HG03159 (cell line): ENCODE measurements at regions not wholly inside any gene's neighbourhood (a gene's known extent, or its start where the extent isn't known, plus 50 kb on each side); places are given as distances from the start of the nearest gene placed in this dataset.

Experiments used
- ATAC-seq: cut with Tn5 transposase; IDR thresholded peaks from one replicate; pipeline ENCODE4 v1.9.1; 2021; ENCODE audit warnings: mild to moderate bottlenecking, moderate library complexity; ENCODE audit not compliant: unreplicated experiment

DNA sequence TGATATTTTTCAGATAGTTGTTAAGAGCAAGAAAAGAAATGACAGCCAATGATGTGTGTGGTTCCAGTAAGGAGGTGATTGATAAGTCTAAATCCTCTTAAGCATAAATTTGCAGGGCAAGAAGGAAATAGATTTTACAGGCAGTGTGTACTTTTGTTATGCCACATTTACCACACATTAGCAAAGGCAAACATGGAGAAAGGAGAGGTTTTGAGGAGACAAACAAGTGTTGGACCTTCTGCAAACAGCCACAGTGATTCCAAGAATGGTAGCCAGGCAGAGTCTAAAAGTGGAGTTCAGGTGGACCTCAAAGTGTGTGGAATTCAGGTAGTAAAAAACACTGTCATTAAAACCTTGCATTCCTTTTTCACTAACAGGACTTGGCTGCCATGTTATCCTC is 295.9 kb upstream of the ITGA1 start:
- ATAC-seq: no peak

DNA sequence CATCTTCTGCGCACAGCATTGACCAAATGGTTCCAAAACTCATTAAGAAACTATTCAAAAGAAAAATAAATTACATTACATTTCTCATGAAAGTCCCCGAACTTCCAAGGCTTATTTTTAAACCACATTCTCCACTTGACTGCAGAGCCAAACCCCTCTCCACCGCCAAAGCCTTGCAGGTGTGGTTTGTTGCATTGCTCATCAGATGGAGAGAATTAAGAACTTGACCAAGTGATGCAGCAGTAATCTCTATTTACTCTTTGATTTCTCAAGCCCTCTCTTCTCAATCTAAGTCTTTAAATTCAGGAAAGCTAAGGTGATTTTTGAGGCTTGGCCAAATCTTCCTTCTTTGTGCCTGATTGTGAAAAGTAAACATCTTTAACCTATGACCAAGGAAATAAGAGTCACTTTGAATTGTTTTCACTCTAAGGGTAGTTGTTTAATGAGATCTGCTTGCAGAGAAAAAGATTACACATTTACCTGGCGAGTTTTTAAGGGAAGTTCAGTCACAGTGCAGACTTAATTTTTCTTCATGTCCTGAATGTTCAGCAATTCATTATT is 290.5 kb upstream of the ITGA1 start:
- no peak for ATAC-seq

GRCh38 chr5:52498607-52499006 is 289.1 kb upstream of the ITGA1 start:
- no peak for ATAC-seq

DNA sequence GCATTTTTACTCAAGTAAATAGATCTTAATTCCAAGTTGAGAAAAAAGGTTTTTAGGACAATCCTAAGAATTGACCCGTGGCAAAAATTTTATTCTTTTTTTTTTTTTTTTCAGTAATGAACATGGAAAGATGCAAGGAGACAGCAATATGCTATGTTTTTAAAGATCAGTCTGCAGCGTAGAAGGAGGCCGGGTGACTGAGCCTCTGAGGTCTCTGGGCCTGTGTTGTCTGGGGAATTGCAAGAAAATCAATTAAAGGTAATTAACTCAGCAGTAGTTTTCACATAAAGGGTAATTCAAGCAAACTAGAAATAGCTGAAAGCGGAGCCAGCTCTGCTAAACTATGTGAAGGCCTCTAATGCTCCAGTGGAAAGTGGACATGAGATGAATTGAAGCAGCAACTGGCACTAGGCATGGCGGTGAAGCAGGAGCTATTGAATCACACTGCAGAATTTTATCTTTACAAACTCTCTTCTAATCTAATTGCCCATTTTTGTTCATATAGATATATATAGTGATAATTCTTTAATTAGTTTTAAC is 285.2 kb upstream of the ITGA1 start:
- no peak for ATAC-seq

- no peak for ATAC-seq
Observed at GRCh38 chr5:52504584-52505240, 283.0 kb upstream of the ITGA1 start.

DNA sequence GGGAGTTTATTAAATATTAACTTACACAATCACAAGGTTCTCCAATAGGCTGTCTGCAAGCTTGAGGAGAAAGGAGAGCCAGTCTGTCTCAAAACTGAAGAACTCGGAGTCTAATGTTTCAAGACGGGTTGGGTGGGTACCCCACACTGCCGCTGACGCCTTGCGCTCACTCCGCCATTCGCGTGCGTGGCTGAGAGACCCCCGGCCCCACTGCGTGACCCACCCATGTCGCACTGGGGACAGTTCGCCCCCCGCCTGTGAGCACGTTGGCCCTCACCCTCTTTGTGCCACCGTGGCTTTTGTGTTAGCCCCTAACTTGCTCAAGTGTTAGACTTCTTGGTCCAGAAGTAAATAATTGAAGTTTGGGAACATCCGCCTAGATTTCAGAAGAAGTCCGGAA is 270.0 kb upstream of the ITGA1 start:
- no peak for ATAC-seq

- no peak for ATAC-seq
Observed at GRCh38 chr5:52520171-52520570, 267.5 kb upstream of the ITGA1 start.

DNA sequence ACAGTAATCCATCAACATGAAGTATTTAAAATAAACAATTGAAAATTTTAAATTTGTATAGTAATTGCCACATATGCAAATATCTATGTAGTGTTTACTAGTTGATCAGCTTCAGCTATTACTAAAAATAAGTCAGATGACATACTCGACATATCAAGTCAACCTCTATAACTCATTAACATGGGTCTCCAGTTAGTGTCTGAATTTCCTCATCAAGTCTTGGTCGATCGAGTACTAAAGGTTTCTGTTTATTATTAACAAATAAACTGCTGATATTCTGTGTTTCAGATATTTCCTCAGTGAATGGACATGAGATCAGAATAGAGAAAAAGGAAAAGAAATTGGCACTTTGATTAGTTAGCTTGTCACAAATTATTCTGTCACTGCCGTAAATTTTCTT is 266.5 kb upstream of the ITGA1 start:
- no peak for ATAC-seq

DNA sequence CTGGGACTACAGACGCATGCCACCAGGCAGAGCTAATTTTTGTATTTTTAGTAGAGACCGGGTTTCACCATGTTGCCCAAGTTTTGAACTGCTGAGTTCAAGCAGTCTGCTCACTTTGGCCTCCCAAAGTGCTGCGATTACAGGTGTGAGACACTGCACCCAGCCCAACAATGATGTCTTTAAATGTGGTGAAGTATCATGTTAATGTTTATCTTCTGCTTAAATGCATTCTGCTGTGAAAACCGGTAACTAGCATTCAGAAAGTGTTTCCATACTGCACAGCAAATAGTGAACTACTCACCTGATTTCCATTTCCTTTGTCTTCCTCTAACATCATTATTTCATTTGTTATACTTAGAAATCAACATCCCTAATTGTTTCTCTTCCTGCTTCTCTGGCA is 264.0 kb upstream of the ITGA1 start:
- no peak for ATAC-seq

DNA sequence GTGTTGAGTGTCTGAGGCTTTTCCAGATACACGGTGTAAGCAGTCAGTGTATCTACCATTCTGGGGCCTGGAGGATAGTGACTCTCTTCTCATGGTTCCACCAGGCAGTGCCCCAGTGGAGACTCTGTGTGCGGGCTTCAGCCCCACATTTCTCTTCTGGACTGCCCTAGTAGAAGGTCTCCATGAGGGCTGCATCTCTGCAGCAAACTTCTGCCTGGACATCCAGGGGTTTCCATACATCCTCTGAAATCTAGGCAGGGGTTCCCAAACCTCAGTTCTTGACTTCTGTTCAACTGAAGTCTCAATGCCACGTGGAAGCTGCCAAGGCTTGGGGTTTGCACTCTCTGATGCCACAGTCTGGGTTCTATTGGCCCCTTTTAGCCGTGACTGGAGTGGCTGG is 256.6 kb upstream of the ITGA1 start:
- ATAC-seq: no peak

GRCh38 chr5:52543594-52543993 is 244.1 kb upstream of the ITGA1 start:
- no peak for ATAC-seq

DNA sequence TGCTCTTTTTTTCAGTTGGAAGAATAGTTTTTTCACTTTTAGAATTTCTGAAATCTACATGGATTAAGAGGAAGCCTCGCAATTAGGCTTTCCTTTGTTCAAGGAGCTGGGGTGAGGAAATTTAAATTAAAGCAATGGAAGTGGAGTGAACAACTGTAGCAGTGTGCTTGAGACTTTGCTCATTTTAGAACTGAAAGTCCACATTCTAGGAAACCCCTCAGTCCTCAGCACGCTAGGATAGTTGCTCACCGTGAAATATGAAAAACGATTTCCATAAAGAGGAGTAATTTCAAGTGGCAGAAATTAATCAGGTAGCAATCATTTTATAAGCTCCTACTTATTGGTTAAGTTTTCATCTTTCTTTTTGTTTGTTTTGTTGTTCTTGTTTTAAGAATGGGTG is 243.0 kb upstream of the ITGA1 start:
- ATAC-seq: no peak

DNA sequence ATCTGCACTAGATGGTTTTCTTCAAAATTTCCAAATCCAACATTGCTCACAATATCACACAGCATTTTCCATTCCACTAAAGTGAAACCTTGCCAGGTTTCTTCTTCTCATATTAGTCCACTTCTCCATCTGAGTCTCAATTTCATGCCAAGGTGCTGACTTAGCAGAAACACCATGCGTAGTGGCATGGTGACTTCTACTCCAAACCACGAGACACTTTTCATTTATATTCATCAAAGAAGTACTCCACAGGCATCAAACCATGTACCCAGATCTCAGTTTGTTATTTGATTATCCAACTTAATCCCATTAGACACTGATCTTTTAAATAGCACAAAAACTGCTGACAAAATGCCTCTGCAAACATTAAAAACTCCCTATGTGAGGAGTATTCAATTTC is 233.4 kb upstream of the ITGA1 start:
- ATAC-seq: no peak

- ATAC-seq: no peak
Observed at GRCh38 chr5:52560366-52560765, 227.3 kb upstream of the ITGA1 start.

GRCh38 chr5:52562473-52562872 is 225.2 kb upstream of the ITGA1 start:
- no peak for ATAC-seq

DNA sequence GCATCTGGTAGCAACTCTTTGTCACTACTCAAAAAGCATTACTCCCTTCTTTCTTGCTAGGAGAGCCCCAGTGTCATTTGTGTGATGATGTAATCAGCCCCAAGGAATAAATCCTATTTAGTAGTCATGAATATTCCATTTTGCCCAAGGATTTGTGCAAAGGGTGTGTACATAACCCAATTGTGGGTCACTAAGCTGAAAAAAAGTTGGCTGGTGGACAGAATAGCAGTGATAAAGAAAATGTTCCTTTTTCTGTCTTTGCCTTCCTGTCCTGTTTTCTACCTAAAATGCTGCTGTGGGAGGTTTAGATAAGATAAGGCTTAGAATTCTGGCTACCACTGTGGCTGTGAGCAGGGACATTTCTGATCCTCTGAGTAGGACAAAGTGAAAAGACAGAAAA is 223.1 kb upstream of the ITGA1 start:
- no peak for ATAC-seq

DNA sequence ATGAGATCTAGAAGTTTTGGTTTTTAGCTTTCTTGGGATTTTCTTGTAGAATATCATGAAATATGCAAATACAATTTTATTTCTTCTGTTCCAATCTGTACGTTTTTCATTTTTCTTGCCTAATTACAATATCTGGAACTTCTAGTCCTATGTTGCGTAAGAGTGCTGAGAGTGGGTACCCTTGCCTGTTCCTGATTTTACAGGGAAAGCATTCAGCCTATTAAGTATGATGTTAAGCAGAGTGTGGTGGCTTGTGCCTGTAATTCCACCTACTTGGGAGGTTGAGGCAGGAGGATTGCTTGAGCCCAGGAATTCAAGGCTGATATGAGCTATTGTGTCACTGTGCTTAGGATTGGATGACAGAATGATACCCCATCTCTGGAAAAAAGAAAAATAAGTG is 210.2 kb upstream of the ITGA1 start:
- no peak for ATAC-seq

DNA sequence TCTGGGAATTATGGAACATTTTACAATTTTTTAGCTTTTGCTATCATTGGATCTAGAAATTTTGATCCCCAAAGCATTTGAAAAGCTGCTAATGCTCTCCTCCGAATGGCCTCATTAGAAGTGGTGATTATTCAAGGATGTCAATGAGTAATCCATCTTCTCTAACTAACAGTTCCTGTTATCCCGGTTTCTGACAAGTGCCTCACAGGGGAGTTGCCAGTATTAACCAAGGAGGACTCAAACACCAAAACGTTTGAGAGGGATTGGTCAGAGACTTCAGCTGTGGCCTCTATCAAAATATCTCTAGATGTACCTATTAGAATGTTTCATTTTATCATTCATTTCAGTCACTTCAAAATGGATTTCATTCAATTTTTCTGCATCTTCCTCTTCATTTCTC is 208.3 kb upstream of the ITGA1 start:
- no peak for ATAC-seq

DNA sequence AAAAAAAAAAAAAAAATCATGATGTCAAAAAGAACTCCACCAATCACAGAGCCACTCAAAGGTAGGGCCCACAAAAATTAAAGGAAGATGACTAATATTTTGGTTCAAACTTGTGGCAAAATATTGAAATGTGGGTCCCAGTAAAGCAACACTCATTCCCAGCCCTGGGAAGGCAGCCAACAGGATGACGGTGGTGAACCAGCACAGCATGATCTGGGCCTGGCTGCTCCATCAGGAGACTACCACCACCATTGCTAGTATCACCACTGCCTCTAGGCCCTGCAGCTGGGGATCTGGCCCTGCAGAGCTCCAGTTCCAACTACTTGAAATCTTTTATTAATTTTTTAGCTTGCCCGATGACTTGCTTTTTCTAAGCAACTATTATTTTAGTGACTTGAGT is 206.8 kb upstream of the ITGA1 start:
- no peak for ATAC-seq

DNA sequence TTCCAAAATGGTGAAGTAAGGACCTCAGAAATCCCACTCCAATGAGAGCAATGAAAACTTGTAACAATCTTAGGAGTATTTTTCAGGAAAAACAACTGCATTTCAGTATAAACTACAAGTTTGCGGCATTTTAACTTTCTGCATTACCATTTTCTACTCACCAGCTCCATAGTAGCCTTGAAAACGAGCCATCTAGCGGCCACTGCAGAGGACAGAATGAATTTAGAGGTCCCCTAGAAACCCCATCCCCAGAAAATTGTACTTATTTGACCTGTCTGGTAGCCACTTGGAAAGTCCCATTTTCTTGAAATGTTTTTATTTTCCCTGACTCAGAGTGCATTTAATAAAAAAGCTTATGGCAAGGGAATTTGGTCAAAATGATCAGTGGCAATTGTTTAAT is 205.4 kb upstream of the ITGA1 start:
- no peak for ATAC-seq

DNA sequence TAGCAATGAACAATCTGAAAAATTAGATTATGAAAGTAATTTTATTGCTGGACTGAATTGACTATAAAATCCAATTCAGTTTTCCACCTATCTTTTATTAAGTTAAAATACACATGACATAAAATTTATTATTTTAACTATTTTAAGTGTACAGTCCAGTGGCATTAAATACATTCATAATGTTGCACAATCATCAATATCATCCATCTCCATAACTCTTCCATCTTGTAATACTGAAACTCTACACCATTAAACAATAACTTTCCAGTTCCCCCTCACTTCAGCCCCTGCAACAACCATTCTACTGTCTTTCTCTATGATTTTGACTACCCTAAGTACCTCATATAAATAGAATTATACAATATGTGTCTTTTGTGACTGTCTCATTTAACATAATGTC is 200.6 kb upstream of the ITGA1 start:
- ATAC-seq: no peak

- ATAC-seq: no peak
Observed at GRCh38 chr5:52597625-52598024, 190.1 kb upstream of the ITGA1 start.

GRCh38 chr5:52598968-52599367 is 188.7 kb upstream of the ITGA1 start:
- ATAC-seq: no peak
